ENCODE measurements at regions not wholly inside any gene's neighbourhood (a gene's known extent, or its start where the extent isn't known, plus 50 kb on each side); places are given as distances from the start of the nearest gene placed in this dataset.

GRCh38 chr4:33060674-33061542 is 2340.7 kb downstream of the PCDH7 start:
- intact Hi-C loops (cut with DNase I): no loop called here
- Histone ChIP-seq H3K27ac (no peak overlapping the region), H3K36me3 (no peaks in the 10 kb centered on the region), H3K27me3 (no peaks in the 10 kb centered on the region), H3K4me3 (no peak overlapping the region), H3K4me1 (peaks cover 0 to 6% (median 0%) of the 10 kb centered on the region in 9 donors), H3K9me3 (no peaks in the 10 kb centered on the region)
- peak in 2 of 8 donors; percentile 45 to 50 for ATAC-seq
- TF ChIP-seq CTCF (IDR thresholded peaks at IDR 0.05): peak in 7 of 9 donors; percentile 38 to 63 (median 45)
- WGBS, 2 donors: 42 to 43% methylated on average over 12 of the region's 12 CpGs
- peak; percentile 3 for DNase-seq

- H3K4me3 ChIP-seq: no peak overlapping the region
- H3K27me3 ChIP-seq: no peaks in the 10 kb centered on the region
- no peak overlapping the region for H3K27ac ChIP-seq
- no peaks in the 10 kb centered on the region for H3K9me3 ChIP-seq
- H3K4me1 ChIP-seq: peaks cover 0 to 6% (median 0%) of the 10 kb centered on the region in 9 donors
- intact Hi-C loops (cut with DNase I): no loop called here
- H3K36me3 ChIP-seq: no peaks in the 10 kb centered on the region
- no peak for TF ChIP-seq CTCF (IDR thresholded peaks at IDR 0.05)
- ATAC-seq: no peak
- DNase-seq: no peak
Measured at GRCh38 chr4:33061727-33062126, 2341.6 kb downstream of the PCDH7 start.

- DNase-seq: no peak
- H3K27me3 ChIP-seq: no peaks in the 10 kb centered on the region
- H3K27ac ChIP-seq: no peak overlapping the region
- 67 to 68% methylated on average over 3 of the region's 3 CpGs for WGBS, 2 donors
- H3K4me3 ChIP-seq: no peak overlapping the region
- H3K4me1 ChIP-seq: peaks cover 0 to 6% (median 0%) of the 10 kb centered on the region in 9 donors
- H3K36me3 ChIP-seq: no peaks in the 10 kb centered on the region
- no peak for ATAC-seq
- intact Hi-C loops (cut with DNase I): no loop called here
- no peak for TF ChIP-seq CTCF (IDR thresholded peaks at IDR 0.05)
- no peaks in the 10 kb centered on the region for H3K9me3 ChIP-seq
Measured at GRCh38 chr4:33062155-33062806, 2342.1 kb downstream of the PCDH7 start.

- no peak for TF ChIP-seq CTCF (IDR thresholded peaks at IDR 0.05)
- no peaks in the 10 kb centered on the region for H3K9me3 ChIP-seq
- no peaks in the 10 kb centered on the region for H3K36me3 ChIP-seq
- H3K4me3 ChIP-seq: no peak overlapping the region
- no peak overlapping the region for H3K27ac ChIP-seq
- intact Hi-C loops (cut with DNase I): no loop called here
- no peaks in the 10 kb centered on the region for H3K27me3 ChIP-seq
- no peak for DNase-seq
- 29 to 30% methylated on average over 2 of the region's 2 CpGs for WGBS, 2 donors
- no peak for ATAC-seq
- H3K4me1 ChIP-seq: peaks cover 0 to 6% (median 0%) of the 10 kb centered on the region in 9 donors
Measured at GRCh38 chr4:33063241-33063640, 2343.1 kb downstream of the PCDH7 start.
